ENCODE measurements at regions not wholly inside any gene's neighbourhood (a gene's known extent, or its start where the extent isn't known, plus 50 kb on each side); places are given as distances from the start of the nearest gene placed in this dataset.

- intact Hi-C loops (cut with DNase I), result no loop called here
- H3K27me3 ChIP-seq, result no peaks in the 10 kb centered on the region
- TF ChIP-seq CTCF (IDR thresholded peaks at IDR 0.05), result no peak
- TF ChIP-seq POLR2AphosphoS5 (IDR thresholded peaks at IDR 0.05; ENCODE audit: insufficient read depth in 1 of 2, low read depth in 1 of 2), result no peak
- TF ChIP-seq POLR2A (IDR thresholded peaks at IDR 0.05), result no peak
- H3K36me3 ChIP-seq, result no peaks in the 10 kb centered on the region
- no peaks in the 10 kb centered on the region for H3K9me3 ChIP-seq
- no peak for DNase-seq (ENCODE audit: extremely low spot score in 2 of 2)
- no peak overlapping the region for H3K4me3 ChIP-seq
- no peak overlapping the region for H3K27ac ChIP-seq
- no peaks in the 10 kb centered on the region for H3K4me1 ChIP-seq
Measured at GRCh38 chr11:106400949-106401570, 323.6 kb downstream of the AASDHPPT start.

- H3K4me1 ChIP-seq, result no peaks in the 10 kb centered on the region
- DNase-seq (ENCODE audit: extremely low spot score in 2 of 2), result no peak
- no peaks in the 10 kb centered on the region for H3K9me3 ChIP-seq
- H3K27ac ChIP-seq, result no peak overlapping the region
- intact Hi-C loops (cut with DNase I), result no loop called here
- H3K36me3 ChIP-seq, result no peaks in the 10 kb centered on the region
- no peaks in the 10 kb centered on the region for H3K27me3 ChIP-seq
- H3K4me3 ChIP-seq, result no peak overlapping the region
- TF ChIP-seq CTCF (IDR thresholded peaks at IDR 0.05), result no peak
- TF ChIP-seq POLR2AphosphoS5 (IDR thresholded peaks at IDR 0.05; ENCODE audit: insufficient read depth in 1 of 2, low read depth in 1 of 2), result no peak
- no peak for TF ChIP-seq POLR2A (IDR thresholded peaks at IDR 0.05)
Measured at GRCh38 chr11:106403751-106404150, 326.3 kb downstream of the AASDHPPT start.

GRCh38 chr11:106409222-106409621 lies 331.8 kb downstream of the AASDHPPT start:
- Histone ChIP-seq H3K36me3 (no peaks in the 10 kb centered on the region), H3K4me3 (no peak overlapping the region), H3K27me3 (no peaks in the 10 kb centered on the region), H3K4me1 (no peaks in the 10 kb centered on the region), H3K9me3 (no peaks in the 10 kb centered on the region), H3K27ac (no peak overlapping the region)
- intact Hi-C loops (cut with DNase I), result no loop called here
- DNase-seq (ENCODE audit: extremely low spot score in 2 of 2), result no peak
- no peak for TF ChIP-seq POLR2A (IDR thresholded peaks at IDR 0.05)
- TF ChIP-seq CTCF (IDR thresholded peaks at IDR 0.05), result no peak
- no peak for TF ChIP-seq POLR2AphosphoS5 (IDR thresholded peaks at IDR 0.05; ENCODE audit: insufficient read depth in 1 of 2, low read depth in 1 of 2)

GRCh38 chr11:106409671-106410070 lies 332.2 kb downstream of the AASDHPPT start:
- H3K27me3 ChIP-seq, result no peaks in the 10 kb centered on the region
- H3K4me1 ChIP-seq, result no peaks in the 10 kb centered on the region
- no peaks in the 10 kb centered on the region for H3K9me3 ChIP-seq
- H3K4me3 ChIP-seq, result no peak overlapping the region
- intact Hi-C loops (cut with DNase I), result no loop called here
- H3K36me3 ChIP-seq, result no peaks in the 10 kb centered on the region
- no peak overlapping the region for H3K27ac ChIP-seq
- TF ChIP-seq POLR2AphosphoS5 (IDR thresholded peaks at IDR 0.05; ENCODE audit: insufficient read depth in 1 of 2, low read depth in 1 of 2), result no peak
- no peak for TF ChIP-seq CTCF (IDR thresholded peaks at IDR 0.05)
- TF ChIP-seq POLR2A (IDR thresholded peaks at IDR 0.05), result no peak
- no peak for DNase-seq (ENCODE audit: extremely low spot score in 2 of 2)

- H3K4me1 ChIP-seq, result no peaks in the 10 kb centered on the region
- no peaks in the 10 kb centered on the region for H3K27me3 ChIP-seq
- H3K27ac ChIP-seq, result no peak overlapping the region
- intact Hi-C loops (cut with DNase I), result no loop called here
- no peak for DNase-seq (ENCODE audit: extremely low spot score in 2 of 2)
- no peaks in the 10 kb centered on the region for H3K9me3 ChIP-seq
- TF ChIP-seq POLR2AphosphoS5 (IDR thresholded peaks at IDR 0.05; ENCODE audit: insufficient read depth in 1 of 2, low read depth in 1 of 2) (no peak), CTCF (IDR thresholded peaks at IDR 0.05) (no peak), POLR2A (IDR thresholded peaks at IDR 0.05) (no peak)
- no peak overlapping the region for H3K4me3 ChIP-seq
- H3K36me3 ChIP-seq, result no peaks in the 10 kb centered on the region
Measured at GRCh38 chr11:106410902-106411301, 333.4 kb downstream of the AASDHPPT start.

All from vagina (tissue), 2 donors.